ENCODE measurements at regions not wholly inside any gene's neighbourhood (a gene's known extent, or its start where the extent isn't known, plus 50 kb on each side); places are given as distances from the start of the nearest gene placed in this dataset.

DNA sequence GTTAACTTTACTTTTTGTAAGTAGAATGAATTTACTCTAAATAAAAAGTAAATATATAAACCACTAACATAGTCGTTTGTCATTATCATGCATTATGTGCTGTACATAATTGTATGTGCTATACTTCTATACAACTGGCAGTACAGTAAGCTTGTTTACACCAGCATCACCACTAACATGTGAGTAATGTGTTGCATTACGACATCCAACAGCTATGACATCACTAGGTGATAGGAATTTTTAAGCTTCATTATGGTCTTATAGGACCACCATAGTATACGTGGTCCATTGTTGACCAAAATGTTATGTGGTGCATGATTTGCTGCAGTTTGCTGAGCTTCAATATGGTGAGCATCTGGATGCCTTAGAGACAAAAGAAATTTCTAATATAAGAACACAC, 819.1 kb upstream of the GRAMD2B start:
- Mint-ChIP-seq H3K36me3 (ENCODE audit: insufficient read depth) (no peaks in the 10 kb centered on the region), H3K4me1 (no peaks in the 10 kb centered on the region), H3K4me3 (no peak overlapping the region), H3K9me3 (peaks cover 25% of the 10 kb centered on the region), H3K27me3 (no peaks in the 10 kb centered on the region), H3K27ac (ENCODE audit: low read depth) (no peak overlapping the region)
- ATAC-seq (replicated peaks; ENCODE audit: extremely low read depth, poor library complexity, severe bottlenecking) (no peak), DNase-seq (ENCODE audit: low spot score in 2 of 2) (no peak)

DNA sequence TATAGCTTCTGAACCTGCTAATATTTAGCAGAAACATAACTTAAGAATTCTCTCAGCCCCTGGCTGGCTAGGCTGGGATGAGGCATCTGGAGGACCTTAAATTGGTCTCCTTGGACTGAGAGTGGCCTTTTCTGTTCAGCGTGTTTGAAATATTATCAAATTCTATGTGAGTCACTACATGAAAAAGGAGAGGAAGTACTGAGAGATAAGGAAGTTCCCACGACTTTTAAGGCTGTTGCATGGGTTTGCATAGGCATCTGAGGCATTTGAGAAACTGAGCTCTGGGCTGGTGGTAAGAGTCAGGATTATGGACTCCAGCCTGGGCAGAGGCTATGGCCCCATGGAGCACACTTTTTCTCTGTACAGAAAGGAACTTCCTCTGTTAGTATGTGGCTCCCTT, 816.2 kb upstream of the GRAMD2B start:
- Mint-ChIP-seq H3K9me3 (peaks cover 29% of the 10 kb centered on the region), H3K4me1 (no peaks in the 10 kb centered on the region), H3K27me3 (no peaks in the 10 kb centered on the region), H3K4me3 (no peak overlapping the region), H3K27ac (ENCODE audit: low read depth) (no peak overlapping the region), H3K36me3 (ENCODE audit: insufficient read depth) (no peaks in the 10 kb centered on the region)
- DNase-seq (ENCODE audit: low spot score in 2 of 2) (no peak), ATAC-seq (replicated peaks; ENCODE audit: extremely low read depth, poor library complexity, severe bottlenecking) (no peak)

DNA sequence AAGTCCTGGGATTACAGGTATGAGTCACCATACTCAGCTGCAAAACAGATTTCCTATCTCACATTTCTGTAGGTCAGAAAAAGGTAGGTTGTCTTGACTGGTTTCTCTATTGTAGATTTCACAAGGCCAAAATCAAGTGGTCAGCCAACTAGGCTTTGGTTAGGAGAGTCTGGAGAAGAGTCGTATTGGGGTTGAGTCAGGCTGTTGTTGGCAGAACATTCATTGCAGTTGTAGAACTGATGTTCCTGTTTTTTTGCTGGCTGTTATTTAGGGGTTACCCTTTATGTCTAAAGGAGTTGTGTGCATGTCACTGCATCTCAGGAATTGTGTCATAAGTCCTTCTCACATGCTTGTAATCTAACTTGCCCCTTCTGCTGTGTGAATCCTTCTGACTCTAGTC, 814.2 kb upstream of the GRAMD2B start:
- DNase-seq (ENCODE audit: low spot score in 2 of 2) (no peak), ATAC-seq (replicated peaks; ENCODE audit: extremely low read depth, poor library complexity, severe bottlenecking) (no peak)
- H3K4me1 Mint-ChIP-seq, result no peaks in the 10 kb centered on the region
- no peak overlapping the region for H3K4me3 Mint-ChIP-seq
- H3K27me3 Mint-ChIP-seq, result no peaks in the 10 kb centered on the region
- H3K36me3 Mint-ChIP-seq (ENCODE audit: insufficient read depth), result no peaks in the 10 kb centered on the region
- peaks cover 35% of the 10 kb centered on the region for H3K9me3 Mint-ChIP-seq
- no peak overlapping the region for H3K27ac Mint-ChIP-seq (ENCODE audit: low read depth)

DNA sequence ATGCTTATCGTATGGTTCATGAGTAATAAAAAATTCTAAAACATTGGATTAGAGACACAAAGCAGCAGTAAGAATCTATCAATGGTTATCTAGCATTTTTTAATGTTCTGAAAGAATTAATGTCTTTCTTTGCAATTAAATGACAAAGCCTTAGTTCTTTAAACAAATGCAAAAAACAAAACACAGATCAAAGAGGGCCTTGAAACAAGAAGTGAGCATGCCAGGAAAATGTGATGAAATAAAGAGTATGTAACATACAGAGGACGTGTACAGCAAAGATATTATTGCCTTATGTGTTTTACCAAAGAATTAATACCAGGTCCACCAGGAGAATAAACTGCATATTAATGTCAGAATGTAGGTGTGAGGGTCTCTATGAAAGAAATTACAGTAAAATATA, 812.3 kb upstream of the GRAMD2B start:
- DNase-seq (ENCODE audit: low spot score in 2 of 2) (no peak), ATAC-seq (replicated peaks; ENCODE audit: extremely low read depth, poor library complexity, severe bottlenecking) (no peak)
- no peaks in the 10 kb centered on the region for H3K27me3 Mint-ChIP-seq
- no peak overlapping the region for H3K4me3 Mint-ChIP-seq
- no peak overlapping the region for H3K27ac Mint-ChIP-seq (ENCODE audit: low read depth)
- H3K36me3 Mint-ChIP-seq (ENCODE audit: insufficient read depth), result no peaks in the 10 kb centered on the region
- H3K9me3 Mint-ChIP-seq, result peaks cover 28% of the 10 kb centered on the region
- H3K4me1 Mint-ChIP-seq, result no peaks in the 10 kb centered on the region

DNA sequence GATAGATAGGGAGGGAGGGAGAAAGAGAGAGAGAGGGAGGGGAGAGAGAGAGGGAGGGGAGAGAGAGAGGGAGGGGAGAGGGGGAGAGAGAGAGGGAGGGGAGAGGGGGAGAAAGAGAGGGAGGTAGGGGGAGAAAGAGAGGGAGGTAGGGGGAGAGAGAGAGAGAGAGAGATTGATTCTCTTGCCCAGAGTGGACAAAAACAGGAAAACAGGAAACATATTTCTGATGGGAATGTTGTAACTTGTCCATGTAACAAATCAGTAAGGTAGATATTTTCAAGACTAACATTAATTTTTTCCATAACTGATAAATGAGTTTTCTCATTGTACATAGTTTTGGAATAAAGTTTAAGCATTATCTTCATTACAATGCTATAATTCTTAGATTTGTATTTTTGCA, 811.7 kb upstream of the GRAMD2B start:
- no peak overlapping the region for H3K4me3 Mint-ChIP-seq
- H3K27me3 Mint-ChIP-seq, result no peaks in the 10 kb centered on the region
- peaks cover 22% of the 10 kb centered on the region for H3K9me3 Mint-ChIP-seq
- H3K4me1 Mint-ChIP-seq, result no peaks in the 10 kb centered on the region
- no peaks in the 10 kb centered on the region for H3K36me3 Mint-ChIP-seq (ENCODE audit: insufficient read depth)
- no peak for DNase-seq (ENCODE audit: low spot score in 2 of 2)
- H3K27ac Mint-ChIP-seq (ENCODE audit: low read depth), result no peak overlapping the region
- ATAC-seq (replicated peaks; ENCODE audit: extremely low read depth, poor library complexity, severe bottlenecking), result no peak

DNA sequence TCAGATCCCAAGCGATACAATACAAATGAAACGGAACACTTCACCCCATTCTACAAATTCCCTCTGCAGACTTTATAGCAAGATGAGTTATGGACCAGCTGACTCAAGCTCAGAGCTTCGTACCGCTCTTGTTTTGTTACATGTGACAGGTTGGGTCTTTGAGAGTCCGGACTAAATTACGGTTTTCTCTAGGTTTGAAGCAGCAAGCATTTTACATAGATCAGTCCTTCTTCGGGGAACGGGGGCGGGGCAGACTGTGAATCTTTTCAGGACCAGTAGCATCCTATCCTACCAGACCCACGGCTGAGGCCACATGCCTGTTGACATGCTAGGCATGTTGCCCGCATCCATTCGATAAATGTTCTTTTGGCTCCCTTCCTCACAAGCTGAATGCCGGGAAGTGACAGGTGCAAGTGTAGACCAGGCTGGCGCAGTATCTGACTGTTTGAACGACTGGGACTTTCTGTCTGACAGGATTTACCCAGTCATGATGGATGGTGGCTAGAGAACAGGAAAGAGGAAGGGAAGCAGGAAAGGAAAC, 811.0 kb upstream of the GRAMD2B start:
- DNase-seq (ENCODE audit: low spot score in 2 of 2) (no peak), ATAC-seq (replicated peaks; ENCODE audit: extremely low read depth, poor library complexity, severe bottlenecking) (no peak)
- H3K9me3 Mint-ChIP-seq, result peaks cover 21% of the 10 kb centered on the region
- H3K4me1 Mint-ChIP-seq, result no peaks in the 10 kb centered on the region
- no peaks in the 10 kb centered on the region for H3K36me3 Mint-ChIP-seq (ENCODE audit: insufficient read depth)
- no peak overlapping the region for H3K4me3 Mint-ChIP-seq
- no peaks in the 10 kb centered on the region for H3K27me3 Mint-ChIP-seq
- no peak overlapping the region for H3K27ac Mint-ChIP-seq (ENCODE audit: low read depth)

DNA sequence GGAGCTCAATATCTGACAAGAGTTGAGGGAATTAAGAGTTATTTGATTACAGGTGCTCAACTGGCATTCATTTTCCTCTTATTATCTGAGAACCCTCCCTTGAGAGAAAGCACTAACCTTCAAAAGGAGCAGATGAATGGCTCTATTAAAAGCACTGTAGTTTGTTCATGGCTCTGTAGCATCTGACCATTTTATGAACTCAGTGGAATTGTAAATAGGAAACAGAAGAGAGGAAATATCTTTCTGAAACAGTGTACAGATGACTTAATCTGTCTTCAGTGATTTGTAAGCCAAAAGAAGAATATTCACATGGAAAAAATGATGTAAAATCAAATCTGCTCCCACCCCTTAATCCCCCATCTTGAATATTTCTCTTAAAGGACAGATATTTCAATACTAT, 810.4 kb upstream of the GRAMD2B start:
- H3K4me3 Mint-ChIP-seq, result no peak overlapping the region
- peaks cover 20% of the 10 kb centered on the region for H3K9me3 Mint-ChIP-seq
- DNase-seq (ENCODE audit: low spot score in 2 of 2) (no peak), ATAC-seq (replicated peaks; ENCODE audit: extremely low read depth, poor library complexity, severe bottlenecking) (no peak)
- H3K27me3 Mint-ChIP-seq, result no peaks in the 10 kb centered on the region
- no peak overlapping the region for H3K27ac Mint-ChIP-seq (ENCODE audit: low read depth)
- H3K36me3 Mint-ChIP-seq (ENCODE audit: insufficient read depth), result no peaks in the 10 kb centered on the region
- no peaks in the 10 kb centered on the region for H3K4me1 Mint-ChIP-seq

DNA sequence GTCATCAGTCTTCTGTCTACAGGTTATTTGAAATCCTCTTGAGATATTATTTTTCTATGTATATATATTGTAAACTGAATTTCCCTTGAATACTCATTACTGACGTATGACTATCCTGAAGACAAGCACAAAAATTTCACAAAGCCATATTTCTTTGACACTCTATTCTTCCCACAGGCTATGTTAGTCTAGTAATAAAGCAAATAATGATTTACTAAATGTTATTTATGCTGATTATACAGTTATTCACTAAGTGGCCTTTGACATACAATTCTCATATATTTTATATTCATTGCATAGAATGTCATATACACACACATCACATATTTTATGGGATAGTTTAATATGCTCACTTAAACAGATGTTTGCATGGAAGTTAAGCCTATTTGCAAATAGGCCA, 793.0 kb upstream of the GRAMD2B start:
- H3K9me3 Mint-ChIP-seq, result peaks cover 6% of the 10 kb centered on the region
- no peak for ATAC-seq (replicated peaks; ENCODE audit: extremely low read depth, poor library complexity, severe bottlenecking)
- DNase-seq (ENCODE audit: low spot score in 2 of 2), result no peak
- no peaks in the 10 kb centered on the region for H3K36me3 Mint-ChIP-seq (ENCODE audit: insufficient read depth)
- no peaks in the 10 kb centered on the region for H3K27me3 Mint-ChIP-seq
- H3K4me1 Mint-ChIP-seq, result no peaks in the 10 kb centered on the region
- H3K27ac Mint-ChIP-seq (ENCODE audit: low read depth), result no peak overlapping the region
- no peak overlapping the region for H3K4me3 Mint-ChIP-seq

DNA sequence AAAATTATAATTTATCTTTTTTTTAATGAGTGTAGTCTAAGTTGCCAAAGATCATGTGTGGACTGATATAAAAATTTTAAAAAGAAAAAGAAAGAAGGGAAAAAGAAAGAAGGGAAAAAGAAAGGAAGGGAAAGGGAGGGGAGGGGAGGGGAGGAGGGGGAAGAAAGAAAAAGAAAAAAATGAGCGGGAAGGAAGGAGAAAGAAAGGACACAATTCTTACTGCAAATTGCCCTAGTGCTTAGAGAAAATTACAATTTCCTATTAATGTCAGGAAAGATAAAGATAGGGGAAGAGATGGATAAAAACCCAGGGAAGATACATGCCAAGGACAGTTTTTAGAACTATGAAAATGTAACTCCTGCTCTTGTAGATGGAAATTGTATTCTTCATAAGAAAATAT, 789.7 kb upstream of the GRAMD2B start:
- Mint-ChIP-seq H3K9me3 (peaks cover 11% of the 10 kb centered on the region), H3K4me3 (no peak overlapping the region), H3K27ac (ENCODE audit: low read depth) (no peak overlapping the region), H3K36me3 (ENCODE audit: insufficient read depth) (no peaks in the 10 kb centered on the region), H3K4me1 (no peaks in the 10 kb centered on the region), H3K27me3 (no peaks in the 10 kb centered on the region)
- ATAC-seq (replicated peaks; ENCODE audit: extremely low read depth, poor library complexity, severe bottlenecking) (no peak), DNase-seq (ENCODE audit: low spot score in 2 of 2) (no peak)

DNA sequence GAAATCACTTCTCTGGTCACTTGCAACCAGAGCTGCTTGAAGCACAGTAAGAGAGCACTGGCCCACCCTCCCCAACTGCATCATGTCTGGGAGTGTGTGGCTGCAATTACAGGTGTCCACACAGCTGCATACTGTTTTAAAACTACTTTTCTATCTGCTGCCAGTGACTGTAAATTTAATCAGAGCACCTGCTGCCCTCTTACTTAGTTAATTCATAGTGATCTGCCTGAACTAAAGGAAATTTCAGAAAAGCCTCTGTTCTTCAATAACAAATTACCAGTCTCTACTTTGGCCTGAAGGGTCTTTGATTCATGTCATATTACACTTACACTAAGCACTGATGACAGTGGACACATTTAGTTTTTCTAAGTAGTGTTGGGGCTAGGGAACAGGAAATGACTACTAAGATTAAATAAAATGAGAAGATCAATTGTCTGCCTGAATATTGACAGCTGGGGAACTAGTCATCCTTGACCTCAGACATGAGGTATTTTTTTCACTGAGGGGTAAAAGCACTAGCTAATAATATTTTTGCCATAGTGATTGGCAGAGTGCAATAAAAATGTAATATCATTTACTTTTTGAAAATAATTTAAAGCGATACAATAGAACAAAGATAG, 788.9 kb upstream of the GRAMD2B start:
- DNase-seq (ENCODE audit: low spot score in 2 of 2) (no peak), ATAC-seq (replicated peaks; ENCODE audit: extremely low read depth, poor library complexity, severe bottlenecking) (no peak)
- H3K9me3 Mint-ChIP-seq, result peaks cover 11% of the 10 kb centered on the region
- H3K27me3 Mint-ChIP-seq, result no peaks in the 10 kb centered on the region
- H3K36me3 Mint-ChIP-seq (ENCODE audit: insufficient read depth), result no peaks in the 10 kb centered on the region
- no peak overlapping the region for H3K27ac Mint-ChIP-seq (ENCODE audit: low read depth)
- H3K4me1 Mint-ChIP-seq, result no peaks in the 10 kb centered on the region
- H3K4me3 Mint-ChIP-seq, result no peak overlapping the region

DNA sequence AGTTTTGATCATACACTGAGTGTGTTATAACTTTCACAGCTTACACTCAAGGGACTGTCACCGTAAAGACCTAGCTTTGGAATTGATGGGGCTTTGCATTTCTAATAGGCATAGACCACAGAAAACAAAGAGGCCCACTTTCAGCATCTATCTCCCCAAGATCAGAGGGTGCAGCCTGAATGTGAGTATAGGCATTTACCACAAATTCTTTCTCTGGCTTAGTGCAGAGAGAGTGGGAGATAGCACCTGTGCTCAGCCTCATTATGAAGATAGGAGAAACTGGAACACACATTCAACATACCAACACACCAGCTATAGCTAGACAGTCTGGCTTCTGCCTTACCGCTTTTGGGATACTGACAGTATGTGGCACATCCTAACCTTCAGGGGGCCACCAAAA, 783.4 kb upstream of the GRAMD2B start:
- ATAC-seq (replicated peaks; ENCODE audit: extremely low read depth, poor library complexity, severe bottlenecking) (no peak), DNase-seq (ENCODE audit: low spot score in 2 of 2) (no peak)
- H3K27me3 Mint-ChIP-seq, result no peaks in the 10 kb centered on the region
- no peak overlapping the region for H3K4me3 Mint-ChIP-seq
- no peaks in the 10 kb centered on the region for H3K4me1 Mint-ChIP-seq
- no peak overlapping the region for H3K27ac Mint-ChIP-seq (ENCODE audit: low read depth)
- peaks cover 26% of the 10 kb centered on the region for H3K9me3 Mint-ChIP-seq
- H3K36me3 Mint-ChIP-seq (ENCODE audit: insufficient read depth), result no peaks in the 10 kb centered on the region

DNA sequence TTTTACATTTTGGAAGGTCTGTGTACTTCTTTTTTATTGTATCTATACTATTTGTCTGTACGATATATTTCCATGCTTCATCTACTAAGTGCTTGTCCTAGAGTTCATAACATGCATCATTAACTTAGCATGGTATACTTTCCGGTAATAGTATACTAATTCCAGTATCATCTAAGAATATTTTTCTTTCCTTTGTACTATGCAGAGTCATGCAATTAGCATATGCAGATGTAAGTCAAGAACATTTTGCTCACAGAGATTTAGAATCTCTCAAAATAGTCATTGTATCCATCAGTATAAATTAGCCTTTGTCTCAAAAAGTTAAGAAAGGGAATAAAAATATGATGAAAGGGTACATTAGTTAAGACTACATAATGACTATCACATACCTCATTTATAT, 770.4 kb upstream of the GRAMD2B start:
- no peaks in the 10 kb centered on the region for H3K36me3 Mint-ChIP-seq (ENCODE audit: insufficient read depth)
- H3K27me3 Mint-ChIP-seq, result no peaks in the 10 kb centered on the region
- no peaks in the 10 kb centered on the region for H3K4me1 Mint-ChIP-seq
- H3K4me3 Mint-ChIP-seq, result no peak overlapping the region
- ATAC-seq (replicated peaks; ENCODE audit: extremely low read depth, poor library complexity, severe bottlenecking) (no peak), DNase-seq (ENCODE audit: low spot score in 2 of 2) (no peak)
- H3K9me3 Mint-ChIP-seq, result peaks cover 18% of the 10 kb centered on the region
- H3K27ac Mint-ChIP-seq (ENCODE audit: low read depth), result no peak overlapping the region

DNA sequence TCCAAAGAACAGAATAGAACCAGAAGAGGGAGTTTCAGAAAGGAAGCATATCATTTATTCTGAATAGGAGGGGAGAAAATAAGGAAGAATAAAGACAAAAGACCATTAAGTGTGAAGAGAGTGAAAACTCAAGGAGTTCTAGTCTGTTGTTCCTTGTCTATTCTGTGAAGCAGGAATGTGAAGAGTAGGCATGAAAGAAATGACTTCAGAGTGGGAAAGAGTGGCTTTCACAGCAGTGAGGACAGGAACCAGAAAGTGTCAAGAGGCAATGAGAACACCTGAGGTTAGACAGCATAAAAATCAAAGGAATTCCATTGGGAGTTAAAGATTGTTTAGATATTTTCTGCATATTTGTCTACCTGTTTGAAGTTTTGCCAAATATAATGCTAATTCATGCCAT, 768.8 kb upstream of the GRAMD2B start:
- H3K9me3 Mint-ChIP-seq, result peaks cover 18% of the 10 kb centered on the region
- no peak for ATAC-seq (replicated peaks; ENCODE audit: extremely low read depth, poor library complexity, severe bottlenecking)
- no peak for DNase-seq (ENCODE audit: low spot score in 2 of 2)

More for the DNA sequence above, 768.8 kb upstream of the GRAMD2B start:
- H3K36me3 Mint-ChIP-seq (ENCODE audit: insufficient read depth), result no peaks in the 10 kb centered on the region
- H3K27ac Mint-ChIP-seq (ENCODE audit: low read depth), result no peak overlapping the region
- H3K4me3 Mint-ChIP-seq, result no peak overlapping the region
- H3K4me1 Mint-ChIP-seq, result no peaks in the 10 kb centered on the region
- H3K27me3 Mint-ChIP-seq, result no peaks in the 10 kb centered on the region
